Esophagus (tissue), 2 donors: ENCODE measurements at regions not wholly inside any gene's neighbourhood (a gene's known extent, or its start where the extent isn't known, plus 50 kb on each side); places are given as distances from the start of the nearest gene placed in this dataset.
"Not testable (repeated sequence)": the region's sequence is repeated elsewhere in the genome, so short reads cannot be mapped to it uniquely, and the experiment has no call there.

Experiments
- H3K27ac ChIP-seq, 2 donors: one replicate each; pipeline ENCODE4 v1.5.1; 2013; ENCODE audit warnings: low read depth in 2 of 2, mild to moderate bottlenecking in 2 of 2, inconsistent platforms in 1 of 2, low read length in 1 of 2, moderate library complexity in 1 of 2
- H3K27me3 ChIP-seq, 2 donors: one replicate each; pipeline ENCODE4 v1.6.1; 2013; ENCODE audit warnings: low read length in 2 of 2, control low read depth in 1 of 2, mild to moderate bottlenecking in 1 of 2; ENCODE audit not compliant: insufficient read depth in 2 of 2, control insufficient read depth in 1 of 2
- H3K36me3 ChIP-seq, 2 donors: one replicate each; pipeline ENCODE4 v1.6.1; 2013; ENCODE audit warnings: low read length in 1 of 2; ENCODE audit not compliant: control insufficient read depth in 2 of 2, insufficient read depth in 2 of 2
- H3K4me1 ChIP-seq, 2 donors: one replicate each; pipeline ENCODE4 v1.6.1; 2013; ENCODE audit warnings: low read length in 1 of 2; ENCODE audit not compliant: control insufficient read depth in 2 of 2, insufficient read depth in 2 of 2
- H3K4me3 ChIP-seq, 2 donors: one replicate each; pipeline ENCODE4 v1.5.1; 2013; ENCODE audit warnings: low read length in 2 of 2, mild to moderate bottlenecking in 2 of 2, low read depth in 1 of 2, moderate library complexity in 1 of 2
- H3K9me3 ChIP-seq, 2 donors: one replicate each; pipeline ENCODE4 v1.6.1; 2013; ENCODE audit warnings: mild to moderate bottlenecking in 2 of 2, low read depth in 1 of 2, low read length in 1 of 2, moderate library complexity in 1 of 2; ENCODE audit not compliant: control insufficient read depth in 2 of 2, insufficient read depth in 1 of 2
- WGBS, 2 donors: extraction: QIAGEN DNeasy Blood & Tissue Kit; methylation state at CpG; one replicate each; pipeline ENCODE4 v1.1.7; 2013; 5-methylcytosine and 5-hydroxymethylcytosine counted together
- donor health status: healthy with polysubstance abuse.
- donor health status: Bipolar disorder and iron deficiency.

DNA sequence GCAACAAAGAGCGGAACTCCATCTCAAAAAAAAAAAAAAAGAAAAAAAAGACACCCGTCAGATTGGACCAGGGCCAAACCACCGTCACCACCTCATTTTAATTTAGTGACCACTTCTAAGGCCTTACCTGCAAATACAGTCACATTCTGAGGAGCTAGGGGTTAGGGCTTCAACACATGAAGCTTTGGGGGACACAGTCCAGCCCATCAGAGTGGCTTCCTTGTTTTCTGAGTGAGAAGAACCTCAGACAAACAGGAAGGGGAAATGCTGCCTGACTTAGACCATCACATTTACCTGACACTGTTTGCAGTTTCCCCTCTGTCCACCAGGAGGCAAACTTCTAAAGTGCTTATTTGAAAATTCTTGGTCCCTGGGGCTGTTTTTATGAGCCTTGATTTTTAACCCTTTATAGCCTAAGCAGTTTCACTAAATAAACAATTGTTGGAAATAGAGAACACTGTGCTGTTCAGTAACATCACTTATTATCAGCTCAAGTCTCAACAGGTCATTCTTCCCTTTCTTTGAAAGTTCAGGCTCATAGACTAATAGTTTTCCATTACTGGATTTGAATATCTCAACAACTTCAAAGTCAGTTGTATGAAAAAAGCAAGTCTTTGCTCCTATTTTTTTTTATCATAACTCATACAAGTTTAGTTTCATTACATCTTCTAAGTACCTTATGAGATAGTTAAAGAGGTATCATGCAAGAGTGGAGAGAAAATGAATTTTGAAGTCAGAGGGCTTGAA, 74.9 kb upstream of the WASF3 start:
- Histone ChIP-seq H3K4me1 (no peaks in the 10 kb centered on the region), H3K27me3 (no peaks in the 10 kb centered on the region), H3K9me3 (no peaks in the 10 kb centered on the region), H3K4me3 (no peak overlapping the region), H3K36me3 (no peaks in the 10 kb centered on the region), H3K27ac (no peak overlapping the region)
- WGBS, 2 donors: 13 to 15% methylated on average over 3 of the region's 3 CpGs

DNA sequence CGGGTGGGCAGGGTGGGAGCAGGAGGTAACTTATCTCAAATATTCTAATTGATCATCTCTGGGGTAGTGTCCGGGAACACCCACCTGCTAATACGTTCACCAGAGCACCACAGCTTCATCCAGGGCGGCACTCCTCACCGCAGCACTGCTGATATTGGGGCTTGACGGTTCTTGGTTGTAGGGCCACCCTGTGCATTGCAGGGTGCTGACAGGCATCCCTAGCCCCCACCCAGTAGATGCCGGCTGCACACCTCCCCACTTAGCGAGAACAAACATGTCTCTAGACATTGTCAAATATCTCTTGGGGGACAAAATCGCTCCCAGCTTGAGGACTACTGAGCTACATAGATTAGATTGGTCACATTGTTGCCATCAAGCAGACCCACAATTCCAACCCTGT, 73.9 kb upstream of the WASF3 start:
- no peak overlapping the region for H3K4me3 ChIP-seq
- no peaks in the 10 kb centered on the region for H3K9me3 ChIP-seq
- no peaks in the 10 kb centered on the region for H3K36me3 ChIP-seq
- no peak overlapping the region for H3K27ac ChIP-seq
- WGBS, 2 donors: 80 to 88% methylated on average over 9 of the region's 9 CpGs
- H3K27me3 ChIP-seq: no peaks in the 10 kb centered on the region
- H3K4me1 ChIP-seq: no peaks in the 10 kb centered on the region

DNA sequence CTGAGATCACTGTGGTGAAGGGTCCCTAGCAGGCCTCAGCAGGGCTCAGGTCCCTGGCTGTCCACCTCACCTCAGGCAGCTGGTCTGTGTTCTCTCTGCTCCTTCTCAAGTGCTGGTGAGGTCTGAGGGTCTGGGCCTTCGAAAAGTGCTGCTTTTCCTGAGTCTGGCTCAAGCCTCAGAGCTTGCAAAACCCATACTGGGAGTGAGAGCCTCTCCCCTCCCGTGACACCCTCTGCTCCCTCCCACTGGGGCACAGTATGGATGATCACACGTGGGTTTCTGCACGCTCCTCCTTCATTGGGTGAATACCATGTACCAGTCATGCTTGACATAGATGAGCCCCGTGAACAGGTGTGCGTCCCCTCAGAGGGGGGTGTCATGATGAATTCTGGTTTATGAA, 73.3 kb upstream of the WASF3 start:
- no peaks in the 10 kb centered on the region for H3K9me3 ChIP-seq
- no peaks in the 10 kb centered on the region for H3K36me3 ChIP-seq
- no peak overlapping the region for H3K27ac ChIP-seq
- H3K4me3 ChIP-seq: no peak overlapping the region
- H3K27me3 ChIP-seq: no peaks in the 10 kb centered on the region
- H3K4me1 ChIP-seq: no peaks in the 10 kb centered on the region
- WGBS, 2 donors: 73 to 81% methylated on average over 6 of the region's 6 CpGs

DNA sequence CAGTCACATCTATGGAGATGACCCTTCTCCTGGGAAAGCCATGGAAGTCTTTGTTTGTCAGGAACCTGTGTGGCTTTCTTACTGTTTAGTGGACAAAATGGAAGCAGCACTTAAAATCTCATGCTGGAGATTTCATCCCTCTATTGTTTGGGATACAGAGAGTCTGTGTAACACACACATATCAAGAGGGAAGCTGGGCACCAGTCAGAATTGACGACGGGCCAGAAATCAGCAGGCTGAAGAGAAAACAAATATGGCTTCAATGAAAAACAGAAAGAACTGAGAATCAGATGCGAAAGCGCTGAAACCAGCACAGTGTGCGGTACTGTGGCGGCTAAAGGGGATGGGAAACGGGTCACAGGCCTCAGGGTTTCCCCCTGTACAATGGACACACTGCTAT, 72.2 kb upstream of the WASF3 start:
- WGBS, 2 donors: 81% methylated on average over 7 of the region's 7 CpGs
- Histone ChIP-seq H3K4me3 (no peak overlapping the region), H3K36me3 (no peaks in the 10 kb centered on the region), H3K27ac (no peak overlapping the region), H3K27me3 (no peaks in the 10 kb centered on the region), H3K9me3 (no peaks in the 10 kb centered on the region), H3K4me1 (no peaks in the 10 kb centered on the region)

DNA sequence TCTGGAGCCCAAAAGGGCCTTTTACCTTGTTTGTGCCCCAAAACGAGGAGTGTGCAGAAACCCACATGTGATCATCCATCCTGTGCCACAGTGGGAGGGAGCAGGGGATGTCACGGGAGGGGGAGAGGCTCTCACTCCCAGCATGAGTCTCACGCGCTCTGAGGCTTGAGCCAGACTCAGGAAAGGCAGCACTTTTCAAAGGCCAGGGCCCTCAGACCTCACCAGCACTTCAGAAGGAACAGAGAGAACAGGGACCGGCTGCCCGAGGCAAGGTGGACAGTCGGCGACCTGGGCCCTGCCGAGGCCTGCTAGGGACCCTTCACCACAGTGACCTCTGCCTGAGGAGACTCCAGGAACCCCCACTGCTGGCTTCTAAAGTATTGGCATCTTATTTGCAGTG, 71.7 kb upstream of the WASF3 start:
- 52 to 57% methylated on average over 9 of the region's 9 CpGs for WGBS, 2 donors
- Histone ChIP-seq H3K27ac (no peak overlapping the region), H3K9me3 (no peaks in the 10 kb centered on the region), H3K36me3 (no peaks in the 10 kb centered on the region), H3K4me1 (no peaks in the 10 kb centered on the region), H3K27me3 (no peaks in the 10 kb centered on the region), H3K4me3 (no peak overlapping the region)

DNA sequence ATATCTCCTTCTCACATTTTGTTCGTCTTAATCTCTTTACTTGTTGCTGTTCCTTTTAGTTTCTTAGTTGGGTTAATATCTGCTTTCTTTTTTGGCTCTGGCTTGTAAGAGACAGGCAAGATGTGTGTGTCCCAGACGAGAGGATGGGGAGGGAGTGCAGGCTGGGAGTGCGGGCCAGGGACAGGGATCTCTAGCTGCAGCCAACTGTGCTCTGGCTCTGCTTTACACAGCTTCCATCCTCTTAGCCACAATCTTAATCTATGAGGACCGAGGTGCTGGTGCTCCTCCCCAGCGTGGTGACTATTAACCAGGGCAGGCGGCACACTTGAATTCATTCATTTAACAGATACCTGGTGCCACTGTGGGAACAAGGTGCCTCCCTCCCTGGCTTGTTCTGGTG, 70.9 kb upstream of the WASF3 start:
- Histone ChIP-seq H3K27ac (no peak overlapping the region), H3K4me1 (no peaks in the 10 kb centered on the region), H3K27me3 (no peaks in the 10 kb centered on the region), H3K9me3 (no peaks in the 10 kb centered on the region), H3K36me3 (no peaks in the 10 kb centered on the region), H3K4me3 (no peak overlapping the region)
- WGBS, 2 donors: 57% methylated on average over 6 of the region's 6 CpGs

DNA sequence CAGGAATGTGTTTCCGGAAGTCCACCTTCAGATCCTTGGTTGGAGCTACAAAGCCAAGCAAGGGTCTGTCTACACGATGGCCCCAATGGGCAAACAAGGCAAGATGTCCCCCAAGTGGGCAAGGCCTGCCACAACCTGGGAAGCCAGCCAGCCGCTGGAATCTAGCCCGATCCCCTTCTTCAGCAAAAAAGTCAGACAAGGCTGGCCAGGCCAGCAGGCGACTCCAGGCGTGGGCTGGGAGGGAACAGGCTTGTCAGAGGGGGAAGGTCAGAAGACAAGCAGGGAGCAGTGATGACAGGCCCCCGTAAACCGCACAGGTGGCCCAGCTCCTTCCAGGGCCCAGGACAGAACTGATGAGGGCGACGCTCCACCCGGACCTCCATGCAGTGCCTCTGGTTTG, 69.7 kb upstream of the WASF3 start:
- Histone ChIP-seq H3K4me3 (no peak overlapping the region), H3K9me3 (no peaks in the 10 kb centered on the region), H3K4me1 (no peaks in the 10 kb centered on the region), H3K36me3 (no peaks in the 10 kb centered on the region), H3K27ac (no peak overlapping the region), H3K27me3 (no peaks in the 10 kb centered on the region)
- WGBS, 2 donors: 88% methylated on average over 11 of the region's 11 CpGs

DNA sequence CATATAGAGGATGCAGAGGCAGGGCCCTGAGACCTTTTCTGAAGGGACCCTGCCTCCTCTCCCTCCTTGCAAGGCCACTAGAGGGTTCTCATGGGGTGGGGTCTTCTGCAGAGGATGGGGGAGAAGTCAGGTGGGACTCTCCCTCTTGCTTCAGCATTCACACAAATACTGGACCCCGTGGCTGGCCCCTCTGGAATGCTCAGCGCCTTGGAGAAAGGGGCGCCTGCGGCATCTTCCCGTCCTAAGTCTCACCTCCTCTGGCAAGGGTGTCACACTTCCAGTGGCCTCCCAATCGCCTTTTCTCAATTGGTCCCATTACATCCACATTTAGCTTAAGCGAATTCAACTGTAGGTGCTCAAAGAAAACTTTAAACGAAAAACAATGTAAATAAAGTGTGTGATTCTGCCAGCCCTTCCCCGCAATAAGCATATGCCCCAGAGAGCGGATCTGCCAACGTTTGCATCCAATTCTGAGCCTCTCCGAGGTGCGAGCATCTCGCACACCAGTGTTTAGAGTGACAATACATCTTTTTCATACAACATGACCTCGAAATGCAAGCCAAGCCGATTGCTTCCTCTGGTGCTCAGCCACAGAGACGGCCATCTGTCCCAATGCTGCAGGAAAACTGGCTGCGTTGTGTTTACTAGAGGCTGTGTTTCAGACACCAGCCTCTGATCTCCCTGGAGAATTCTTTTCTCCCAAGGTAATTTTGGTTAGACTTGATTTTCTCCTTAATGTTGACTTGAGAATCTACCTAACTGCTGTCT, 69.1 kb upstream of the WASF3 start:
- Histone ChIP-seq H3K36me3 (no peaks in the 10 kb centered on the region), H3K9me3 (no peaks in the 10 kb centered on the region), H3K27ac (no peak overlapping the region), H3K4me1 (no peaks in the 10 kb centered on the region), H3K27me3 (no peaks in the 10 kb centered on the region), H3K4me3 (no peak overlapping the region)
- WGBS, 2 donors: 83 to 85% methylated on average over 18 of the region's 18 CpGs

DNA sequence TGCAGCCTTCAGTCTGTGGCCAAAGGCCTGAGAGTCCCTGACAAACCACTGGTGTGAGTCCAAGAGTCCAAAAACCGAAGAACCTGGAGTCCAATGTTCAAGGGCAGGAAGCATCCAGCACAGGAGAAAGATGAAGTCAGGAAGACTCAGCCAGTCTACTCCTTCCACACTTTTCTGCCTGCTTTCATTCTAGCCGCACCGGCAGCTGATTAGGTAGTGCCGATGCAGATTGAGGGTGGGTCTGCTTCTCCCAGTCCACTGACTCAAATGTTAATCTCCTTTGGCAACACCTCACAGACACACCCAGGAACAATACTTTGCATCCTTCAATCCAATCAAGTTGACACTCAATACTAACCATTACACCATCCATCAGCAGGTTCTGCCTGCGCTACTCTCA, 65.2 kb upstream of the WASF3 start:
- not testable (repeated sequence) for H3K27me3 ChIP-seq, H3K27ac ChIP-seq, H3K36me3 ChIP-seq, H3K4me1 ChIP-seq, H3K9me3 ChIP-seq, H3K4me3 ChIP-seq
- WGBS, 2 donors: 90% methylated on average over 5 of the region's 5 CpGs
